GM12892 (cell line): ENCODE measurements at regions not wholly inside any gene's neighbourhood (a gene's known extent, or its start where the extent isn't known, plus 50 kb on each side); places are given as distances from the start of the nearest gene placed in this dataset.

Experiments
- DNase-seq: peaks from one replicate; pipeline ENCODE4 v3.0.0; 2011; ENCODE audit not compliant: insufficient read length
- FAIRE-seq: peaks from 2 replicates; lab custom pipeline; 2011; peaks lifted over from hg19 to GRCh38; lab: Jason Lieb, UNC
- POLR2A ChIP-seq: IDR thresholded peaks from 2 replicates; pipeline ENCODE4 v1.6.1; 2011; ENCODE audit warnings: low read depth, low read length, control low read depth
- POLR2AphosphoS5 ChIP-seq: IDR thresholded peaks from 2 replicates; pipeline ENCODE4 v1.6.1; 2011; ENCODE audit warnings: low read depth, low read length, control low read depth
- TAF1 ChIP-seq: IDR thresholded peaks from 2 replicates; pipeline ENCODE4 v1.6.1; 2011; ENCODE audit warnings: low read depth, mild to moderate bottlenecking, control low read depth, low read length, borderline replicate concordance

GRCh38 chr1:70528590-70529333 lies 117.7 kb downstream of the CTH start:
- DNase-seq = no peak
- TF ChIP-seq POLR2AphosphoS5 = no peak
- no peak for TF ChIP-seq TAF1
- no peak for TF ChIP-seq POLR2A
- FAIRE-seq = peak; percentile 75

DNA sequence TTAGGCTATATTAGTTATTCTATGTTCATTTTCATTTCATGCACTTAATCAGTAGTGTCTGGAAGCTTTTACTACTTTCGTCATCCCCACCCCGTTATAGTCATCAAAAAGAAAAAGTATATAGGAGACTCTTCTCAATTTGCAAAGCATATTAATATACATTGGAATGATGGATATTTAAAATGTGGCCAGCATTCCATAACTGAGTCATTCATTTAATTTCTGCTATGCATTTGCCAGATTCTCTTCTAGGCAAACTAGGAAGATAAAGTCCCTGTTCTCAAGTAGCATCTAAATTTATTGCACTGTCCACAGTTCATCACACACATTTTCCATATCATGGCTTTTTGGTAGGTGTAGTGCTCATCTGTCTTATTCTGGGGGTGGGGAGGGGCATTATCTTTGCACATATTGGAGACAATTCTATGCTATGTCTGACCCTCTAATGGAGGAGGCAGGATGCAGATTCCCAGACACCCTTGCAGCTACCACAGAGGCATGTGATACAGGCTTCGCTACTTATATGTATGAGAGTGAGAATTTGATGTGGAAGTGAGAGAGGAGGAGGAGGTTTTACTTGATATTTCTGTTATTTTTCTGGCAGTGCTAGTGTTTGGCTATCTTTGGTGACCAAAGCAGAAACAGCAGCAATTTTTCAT lies 125.8 kb downstream of the CTH start:
- DNase-seq (no peak), FAIRE-seq (no peak)
- TF ChIP-seq TAF1 (no peak), POLR2A (no peak), POLR2AphosphoS5 (no peak)

DNA sequence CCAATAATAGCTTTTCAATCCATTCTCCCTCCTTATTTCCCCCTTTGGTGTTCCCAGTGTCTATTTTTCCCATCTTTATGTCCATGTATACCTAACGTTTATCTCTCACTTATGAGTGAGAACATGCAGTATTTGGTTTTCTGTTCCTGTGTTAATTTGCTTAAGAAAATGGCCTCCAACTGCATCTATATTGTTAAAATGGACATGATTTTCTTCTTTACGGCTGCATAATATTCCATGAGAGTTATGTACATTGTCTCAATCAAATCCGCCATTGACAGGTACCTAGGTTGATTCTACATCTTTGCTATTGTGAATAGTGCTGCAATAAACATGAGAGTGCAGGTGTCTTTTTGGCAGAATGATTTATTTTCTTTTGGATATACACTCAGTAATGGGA lies 126.7 kb downstream of the CTH start:
- FAIRE-seq (no peak), DNase-seq (no peak)
- no peak for TF ChIP-seq POLR2A
- TF ChIP-seq POLR2AphosphoS5 = no peak
- TF ChIP-seq TAF1 = no peak

DNA sequence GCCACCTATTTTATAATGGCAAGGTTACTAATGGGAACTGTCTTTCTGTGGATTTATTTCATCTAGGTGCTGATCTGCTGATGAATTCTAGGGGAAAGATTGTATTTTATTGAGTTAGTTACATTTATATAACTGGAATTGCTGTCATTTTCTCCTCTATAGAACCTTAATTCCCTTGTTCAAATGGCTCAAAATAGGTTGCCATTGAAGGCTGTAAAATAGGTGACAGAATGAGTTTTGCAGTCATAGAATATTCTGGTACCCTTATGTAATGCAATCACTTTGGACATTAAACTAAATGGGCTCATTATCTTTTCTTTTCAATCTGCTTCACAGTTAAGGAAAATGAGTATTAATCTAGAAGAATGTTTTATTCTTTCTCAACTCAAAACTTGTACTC lies 131.0 kb downstream of the CTH start:
- FAIRE-seq (no peak), DNase-seq (no peak)
- TF ChIP-seq TAF1 (no peak), POLR2A (no peak), POLR2AphosphoS5 (no peak)

DNA sequence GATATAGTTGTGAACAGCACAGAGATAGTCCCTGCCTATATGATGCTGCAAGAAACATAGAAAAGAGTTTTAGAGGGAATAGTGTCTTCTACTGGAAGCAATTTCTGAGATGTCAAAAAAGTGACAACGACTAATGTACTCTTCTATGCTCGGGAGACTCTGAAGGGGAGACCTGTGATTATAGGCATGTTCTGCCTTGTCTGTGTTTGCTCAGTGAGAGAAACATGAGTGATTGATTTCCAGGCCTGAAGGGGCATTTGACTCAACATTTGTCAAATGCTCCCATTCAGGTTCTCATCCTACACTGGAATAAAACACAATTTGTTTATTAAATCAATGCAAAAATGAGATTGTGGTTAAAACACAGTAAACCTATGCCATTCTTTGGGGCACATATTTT lies 131.8 kb downstream of the CTH start:
- no peak for FAIRE-seq
- no peak for DNase-seq
- TF ChIP-seq POLR2AphosphoS5 = no peak
- TF ChIP-seq POLR2A = no peak
- no peak for TF ChIP-seq TAF1

GRCh38 chr1:70546726-70547125 lies 135.7 kb downstream of the CTH start:
- no peak for DNase-seq
- FAIRE-seq = no peak
- TF ChIP-seq TAF1 (no peak), POLR2AphosphoS5 (no peak), POLR2A (no peak)

- FAIRE-seq (no peak), DNase-seq (no peak)
- TF ChIP-seq POLR2AphosphoS5 (no peak), TAF1 (no peak), POLR2A (no peak)
Observed at GRCh38 chr1:70552662-70553566, 141.8 kb downstream of the CTH start.

DNA sequence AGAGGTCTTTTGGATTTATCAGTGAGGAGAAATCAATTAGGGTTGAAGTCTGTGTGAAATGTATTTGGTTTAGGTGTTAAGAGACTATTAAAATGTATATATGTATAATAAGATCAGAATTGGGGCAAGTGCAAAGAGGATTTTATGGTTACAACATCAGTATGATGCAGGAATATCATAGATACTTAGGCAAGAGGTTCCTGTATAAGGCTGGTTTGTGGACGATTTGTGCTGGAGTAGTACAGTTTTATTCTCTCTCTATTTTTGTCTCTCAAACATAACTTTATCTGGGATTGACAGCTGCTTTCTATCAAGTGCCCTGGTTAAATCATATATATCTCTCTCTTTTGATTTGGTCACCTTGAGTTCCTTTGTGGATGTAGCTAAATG lies 142.5 kb downstream of the CTH start:
- DNase-seq (no peak), FAIRE-seq (no peak)
- no peak for TF ChIP-seq POLR2A
- no peak for TF ChIP-seq TAF1
- TF ChIP-seq POLR2AphosphoS5 = no peak

DNA sequence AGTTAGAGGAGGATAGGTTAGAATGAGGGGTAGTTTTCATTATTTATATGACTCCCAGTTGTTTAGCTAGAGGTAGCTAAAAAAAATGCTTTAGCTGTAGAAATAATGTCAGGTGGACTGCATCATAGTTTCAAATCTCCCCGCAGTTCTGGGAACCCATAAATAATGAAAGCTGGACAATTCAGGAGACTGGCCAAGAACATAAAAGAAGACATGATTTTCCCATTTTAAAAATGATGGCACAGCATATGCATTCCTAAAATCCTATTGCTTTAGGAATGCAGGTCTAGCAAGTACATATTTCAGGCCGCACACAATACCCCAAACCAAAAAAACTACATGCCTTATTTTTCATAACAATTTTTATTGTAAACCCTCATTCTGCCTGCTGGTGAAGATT lies 143.3 kb downstream of the CTH start:
- TF ChIP-seq POLR2AphosphoS5 (no peak), POLR2A (no peak), TAF1 (no peak)
- no peak for FAIRE-seq

GRCh38 chr1:70556541-70556940 lies 145.5 kb downstream of the CTH start:
- DNase-seq = no peak
- TF ChIP-seq TAF1 (no peak), POLR2AphosphoS5 (no peak), POLR2A (no peak)
- FAIRE-seq = no peak

More for the DNA sequence above, 143.3 kb downstream of the CTH start:
- DNase-seq = no peak

DNA sequence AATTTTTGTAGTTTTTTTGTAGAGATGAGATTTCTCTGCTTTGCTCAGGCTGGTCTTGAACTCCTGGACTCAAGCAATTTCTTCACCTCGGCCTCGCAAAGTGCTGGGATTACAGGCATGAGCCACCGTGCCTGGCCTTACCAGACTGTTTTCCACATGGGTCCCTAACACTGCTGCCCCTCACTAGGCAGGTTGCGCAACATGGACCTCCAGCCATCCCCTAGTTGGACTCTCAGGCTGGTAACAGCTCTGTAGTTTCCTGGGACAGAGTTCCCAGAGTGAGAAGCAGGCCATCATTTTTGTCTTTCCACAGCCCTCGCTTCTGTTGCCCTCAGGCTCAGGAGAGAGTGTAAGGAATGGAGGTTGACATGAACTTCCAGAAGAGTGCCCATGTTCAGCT lies 156.1 kb downstream of the CTH start:
- TF ChIP-seq POLR2A (no peak), POLR2AphosphoS5 (no peak), TAF1 (no peak)
- FAIRE-seq = no peak
- DNase-seq = no peak

- no peak for FAIRE-seq
- no peak for DNase-seq
- TF ChIP-seq TAF1 (no peak), POLR2AphosphoS5 (no peak), POLR2A (no peak)
Observed at GRCh38 chr1:70571191-70571590, 160.1 kb downstream of the CTH start.
